Erythroblast (primary cell): ENCODE measurements at regions not wholly inside any gene's neighbourhood (a gene's known extent, or its start where the extent isn't known, plus 50 kb on each side); places are given as distances from the start of the nearest gene placed in this dataset.
"Not testable (repeated sequence)": the region's sequence is repeated elsewhere in the genome, so short reads cannot be mapped to it uniquely, and the experiment has no call there.

ENCODE experiments used
- DNase-seq, 2 experiments: peaks; one replicate each; lab custom pipeline; 2025; lab: John Stamatoyannopoulos, UW
- GATA1 ChIP-seq: IDR thresholded peaks from 2 replicates; pipeline ENCODE4 v1.6.1; 2011; ENCODE audit warnings: low read depth, mild to moderate bottlenecking, control low read depth, low read length, moderate library complexity
- POLR2A ChIP-seq: IDR thresholded peaks from 2 replicates; pipeline ENCODE4 v1.6.1; 2011; ENCODE audit warnings: mild to moderate bottlenecking, low read length

DNA sequence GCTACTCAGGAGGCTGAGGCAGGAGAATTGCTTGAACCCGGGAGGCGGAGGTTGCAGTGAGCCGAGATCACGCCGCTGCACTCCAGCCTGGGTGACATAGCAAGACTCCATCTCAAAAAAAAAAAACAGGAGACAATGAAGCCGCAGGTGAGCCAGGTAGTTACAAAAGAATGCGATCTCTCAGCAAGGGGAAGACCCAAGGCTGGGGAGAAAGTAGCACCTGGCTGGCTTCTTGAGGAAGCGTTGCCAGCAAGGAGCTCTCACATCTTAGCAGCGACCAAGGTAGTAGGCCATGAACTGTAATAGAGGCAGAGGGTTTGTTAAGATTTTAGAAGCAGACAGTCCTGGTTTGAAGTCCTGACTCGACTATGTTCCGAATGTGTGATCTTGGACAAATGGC, 175.0 kb downstream of the AIPL1 start:
- DNase-seq = no peak
- no peak for TF ChIP-seq GATA1
- TF ChIP-seq POLR2A = no peak

DNA sequence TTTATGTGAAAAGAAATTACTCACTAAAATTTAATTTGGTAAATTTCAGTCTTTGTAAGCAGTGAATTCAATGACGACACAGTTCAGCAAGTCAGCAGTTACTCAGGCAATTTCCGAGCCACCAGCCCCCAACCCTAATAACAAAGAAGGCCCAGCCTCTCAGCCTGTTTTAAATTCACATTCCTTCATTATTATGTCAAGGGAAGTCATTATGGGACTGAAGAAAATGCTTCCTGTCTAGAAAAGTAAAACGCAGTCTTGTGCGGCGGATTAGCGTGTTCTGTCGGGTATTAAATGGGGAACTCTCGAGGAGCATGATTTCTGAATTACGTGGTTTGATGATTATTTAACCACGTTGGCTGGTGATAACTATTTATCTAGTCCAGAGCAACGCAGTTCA, 177.6 kb downstream of the AIPL1 start:
- no peak for DNase-seq
- TF ChIP-seq POLR2A (no peak), GATA1 (no peak)

DNA sequence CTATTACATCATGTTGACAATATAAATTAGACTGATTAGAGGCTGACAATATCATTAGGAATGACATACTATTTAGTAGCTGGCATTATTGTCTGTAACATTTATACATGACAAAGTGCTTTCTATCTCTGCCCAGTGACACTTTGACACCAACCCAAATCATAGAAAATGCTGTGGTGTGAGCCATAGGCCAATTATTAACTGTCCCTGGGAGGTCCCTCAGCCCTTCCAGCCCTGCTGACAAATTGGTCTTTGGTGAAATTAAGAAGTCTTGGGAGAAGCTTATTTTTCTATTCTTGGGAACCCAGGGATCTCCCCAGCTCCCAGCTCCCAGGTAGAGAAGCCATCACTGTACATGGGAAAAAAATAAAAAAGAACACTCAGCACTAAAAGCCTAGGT, 179.6 kb downstream of the AIPL1 start:
- no peak for DNase-seq
- TF ChIP-seq GATA1 (no peak), POLR2A (no peak)

DNA sequence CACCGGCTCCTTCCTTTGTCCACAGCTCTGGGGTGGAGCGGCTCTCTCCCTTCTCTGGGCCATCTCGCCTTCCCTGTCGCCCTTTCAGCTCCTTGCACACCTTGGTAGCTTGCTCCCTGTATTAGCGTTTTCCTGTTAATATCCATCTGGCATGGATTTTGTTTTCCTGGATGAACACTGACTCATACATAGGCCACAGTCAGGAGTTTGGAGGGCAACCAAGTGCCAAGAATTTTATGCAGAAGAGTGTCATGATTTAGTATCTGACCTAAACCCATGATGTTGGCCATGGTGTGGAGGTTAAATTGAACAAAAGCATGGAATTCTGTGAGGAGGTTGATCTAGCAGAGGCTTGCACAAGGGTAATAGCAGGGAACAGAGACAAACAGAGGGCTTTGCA, 180.9 kb downstream of the AIPL1 start:
- no peak for DNase-seq
- TF ChIP-seq POLR2A (no peak), GATA1 (no peak)

DNA sequence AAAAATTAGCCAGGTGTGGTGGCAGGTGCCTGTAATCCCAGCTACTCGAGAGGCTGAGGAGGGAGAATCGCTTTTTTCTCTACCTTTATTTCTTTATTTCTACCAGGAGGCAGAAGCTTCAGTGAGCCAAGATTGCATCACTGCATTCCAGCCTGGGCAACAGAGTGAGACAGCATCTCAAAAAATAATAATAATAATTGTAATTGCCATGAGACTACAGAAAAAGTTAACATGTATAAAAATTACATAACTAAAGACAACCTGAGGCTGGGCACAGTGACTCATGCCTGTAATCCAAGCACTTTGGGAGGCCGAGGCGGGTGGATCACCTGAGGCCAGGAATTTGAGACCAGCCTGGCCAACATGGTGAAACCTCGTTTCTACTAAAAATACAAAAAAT, 181.5 kb downstream of the WSCD1 start:
- DNase-seq = not testable (repeated sequence)

DNA sequence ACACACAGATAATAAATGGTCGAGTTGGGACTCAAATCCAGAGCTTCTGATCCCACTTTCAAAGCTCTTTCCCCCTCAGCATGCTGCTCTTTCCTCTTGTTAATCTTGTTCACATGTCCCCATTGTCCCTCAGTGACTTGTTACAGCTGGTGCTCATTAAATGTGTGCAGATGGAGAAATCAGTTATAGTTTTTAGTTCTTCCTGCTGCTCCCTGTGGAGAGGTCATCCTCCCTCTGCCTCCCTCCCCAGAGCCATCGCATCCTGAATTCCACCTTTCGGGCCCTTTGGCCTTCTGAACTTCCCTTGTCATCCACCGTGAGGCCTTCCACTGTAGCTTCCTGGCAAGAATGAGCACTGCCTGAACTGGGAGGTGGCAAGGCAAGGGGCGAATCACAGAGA, 179.6 kb downstream of the WSCD1 start:
- no peak for TF ChIP-seq GATA1
- no peak for TF ChIP-seq POLR2A
- DNase-seq = no peak

DNA sequence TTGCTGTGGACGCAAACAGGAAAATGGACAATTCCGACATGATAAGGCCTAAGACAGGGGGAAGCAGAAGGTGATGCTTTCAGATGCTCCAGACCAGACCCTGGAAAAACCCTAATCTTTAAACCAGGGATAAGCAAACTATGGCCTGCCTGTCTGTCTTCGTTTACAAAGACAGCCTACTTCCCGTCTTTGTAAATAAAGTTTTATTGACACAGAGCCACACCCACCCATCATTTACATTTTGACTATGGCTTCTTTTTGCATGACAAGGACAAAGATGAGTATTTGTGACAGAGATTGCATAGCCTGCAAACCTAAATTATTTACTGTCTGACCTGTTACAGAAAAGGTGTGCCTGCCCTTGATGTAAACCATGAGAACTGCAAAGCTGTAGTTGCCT, 177.9 kb downstream of the WSCD1 start:
- no peak for TF ChIP-seq POLR2A
- TF ChIP-seq GATA1 = no peak
- no peak for DNase-seq

DNA sequence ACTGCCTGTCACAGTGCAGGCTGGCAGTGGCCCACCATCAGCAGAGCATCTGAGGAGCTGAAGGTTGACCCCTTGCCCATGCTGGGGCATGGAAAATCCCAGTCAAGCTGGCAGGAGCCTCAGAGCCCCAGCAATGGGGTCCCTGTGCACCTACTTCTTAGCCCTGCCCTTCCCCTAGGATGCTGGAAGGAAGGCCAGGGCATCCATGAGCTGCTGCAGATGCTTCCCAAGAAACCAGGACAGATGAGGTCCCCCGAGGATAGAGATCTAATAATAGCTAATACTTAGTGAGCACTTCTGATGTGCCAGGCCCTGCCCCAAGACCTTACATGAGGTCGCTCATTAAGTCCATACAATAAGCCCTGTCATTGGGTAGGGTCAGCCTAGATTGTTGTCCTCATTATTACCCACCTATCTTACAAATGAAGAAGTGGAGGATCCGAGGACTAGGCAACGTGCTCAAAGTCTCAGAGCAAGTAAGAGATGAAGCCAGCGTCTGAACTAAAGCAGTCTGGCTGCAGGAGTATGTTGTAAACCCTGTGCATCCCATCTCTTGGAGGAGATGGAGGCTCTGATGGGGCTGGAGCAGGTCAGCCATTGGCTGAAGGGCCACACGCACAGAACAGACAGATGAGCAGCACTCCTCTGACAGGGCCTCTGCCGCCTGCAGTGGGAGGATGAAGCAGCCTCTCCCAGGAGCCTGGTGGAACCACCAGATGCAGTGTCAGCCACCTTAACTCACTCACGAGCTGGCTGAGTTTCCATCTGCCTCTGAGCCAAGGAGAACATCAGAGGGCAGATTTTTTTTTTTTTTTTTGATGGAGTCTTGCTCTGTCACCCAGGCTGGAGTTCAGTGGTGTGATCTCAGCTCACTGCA, 175.4 kb downstream of the WSCD1 start:
- TF ChIP-seq GATA1 (no peak), POLR2A (no peak)
- DNase-seq = no peak

DNA sequence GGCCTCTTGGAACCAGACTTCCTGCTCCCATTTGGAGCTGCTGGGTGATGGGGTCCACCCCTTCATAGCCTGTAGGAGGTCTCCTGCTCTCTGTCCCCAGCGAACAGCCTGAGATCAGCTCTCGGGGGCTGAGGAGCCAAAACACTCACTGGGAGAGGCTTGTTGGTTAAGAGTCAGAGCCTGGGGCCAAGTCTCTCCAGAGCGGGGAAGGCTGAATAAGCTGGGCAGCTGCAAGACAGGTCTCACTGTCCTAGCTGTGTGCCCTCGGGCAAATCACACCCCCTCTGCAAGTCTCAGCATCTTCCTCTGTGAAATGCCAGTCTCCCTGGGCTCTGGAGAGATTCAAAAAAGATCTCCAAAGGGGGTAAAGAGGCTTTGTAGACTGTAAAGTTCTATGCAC, 174.6 kb downstream of the WSCD1 start:
- no peak for DNase-seq
- TF ChIP-seq GATA1 (no peak), POLR2A (no peak)

DNA sequence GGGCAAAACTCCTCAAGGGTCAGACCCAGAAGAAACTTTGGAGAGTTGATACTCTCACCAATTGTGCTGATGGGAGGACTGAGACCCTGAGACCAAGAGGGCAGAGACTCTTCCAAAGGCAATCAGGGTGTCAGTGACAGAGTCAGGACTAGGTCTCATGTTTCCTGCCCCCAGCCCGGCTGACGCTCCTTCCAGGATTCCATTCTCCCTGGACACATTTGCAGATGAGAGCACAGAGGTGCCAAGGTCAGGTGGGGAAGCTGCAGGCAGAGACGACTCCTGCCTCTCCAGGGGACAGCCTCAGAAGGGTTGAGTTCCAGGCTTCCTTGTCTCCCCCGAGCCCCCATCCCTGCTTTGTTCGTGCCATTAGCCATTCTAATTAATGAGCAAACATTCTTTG, 174.1 kb downstream of the WSCD1 start:
- DNase-seq = no peak
- TF ChIP-seq GATA1 = no peak
- TF ChIP-seq POLR2A = no peak

DNA sequence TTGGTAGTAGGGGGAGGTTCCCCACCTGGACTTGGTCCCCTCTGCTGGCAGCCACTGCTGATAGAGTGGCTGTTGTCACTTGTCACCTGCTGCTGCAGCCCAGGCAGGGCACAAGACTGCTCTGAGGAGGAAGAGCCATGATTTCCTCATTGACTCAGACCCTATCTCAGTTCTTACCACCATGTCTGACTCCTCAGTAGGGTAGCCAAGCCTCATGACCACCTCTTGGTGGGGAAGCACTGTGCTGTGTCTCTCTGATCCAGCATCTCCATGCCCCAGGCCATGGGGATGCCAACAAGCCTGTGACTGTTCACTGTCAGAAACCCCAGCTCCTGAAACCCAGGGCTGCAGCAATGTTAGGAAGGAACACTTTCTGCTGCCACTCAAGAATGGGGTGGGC, 173.0 kb downstream of the WSCD1 start:
- no peak for DNase-seq
- TF ChIP-seq GATA1 = no peak
- TF ChIP-seq POLR2A = no peak

DNA sequence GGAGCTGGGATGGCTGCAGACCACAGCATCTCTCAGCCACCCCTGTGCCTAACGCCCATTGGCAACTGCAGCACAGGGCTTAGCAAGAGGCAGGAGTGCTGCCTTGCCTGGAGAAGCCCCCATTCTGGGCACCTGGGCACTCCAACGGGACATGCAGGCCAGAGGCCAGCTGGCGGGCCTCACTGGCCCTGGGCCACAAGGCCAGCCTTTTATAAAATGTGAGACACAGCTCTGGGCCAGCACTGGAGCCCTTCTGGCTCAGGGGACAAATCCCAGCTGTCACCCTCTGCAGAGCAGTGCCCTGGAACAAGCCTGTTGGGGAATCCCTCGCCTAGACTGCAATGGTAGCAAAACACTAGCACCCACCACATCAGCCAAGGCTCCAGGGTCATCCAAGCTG, 171.8 kb downstream of the WSCD1 start:
- no peak for TF ChIP-seq GATA1
- no peak for TF ChIP-seq POLR2A
- no peak for DNase-seq

DNA sequence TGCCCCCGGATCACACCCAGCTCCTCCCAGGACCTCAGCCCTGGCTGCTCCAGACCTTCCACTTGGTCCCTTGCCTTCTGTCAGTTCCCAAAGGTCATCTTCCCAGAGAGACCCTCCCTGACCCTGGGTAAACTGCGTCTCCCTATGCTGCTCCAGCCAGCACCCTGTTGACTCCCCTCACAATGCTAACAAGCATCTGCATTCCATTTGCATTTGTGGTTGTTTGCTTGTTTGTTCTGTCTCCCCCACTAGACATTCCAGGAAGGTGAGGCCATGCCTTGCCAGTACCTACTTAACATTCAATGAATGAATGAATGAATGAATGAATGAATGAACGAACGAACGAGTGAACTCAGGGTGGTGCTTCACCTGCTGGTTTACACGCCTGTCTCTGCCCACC, 171.2 kb downstream of the WSCD1 start:
- TF ChIP-seq POLR2A (no peak), GATA1 (no peak)
- DNase-seq = no peak

DNA sequence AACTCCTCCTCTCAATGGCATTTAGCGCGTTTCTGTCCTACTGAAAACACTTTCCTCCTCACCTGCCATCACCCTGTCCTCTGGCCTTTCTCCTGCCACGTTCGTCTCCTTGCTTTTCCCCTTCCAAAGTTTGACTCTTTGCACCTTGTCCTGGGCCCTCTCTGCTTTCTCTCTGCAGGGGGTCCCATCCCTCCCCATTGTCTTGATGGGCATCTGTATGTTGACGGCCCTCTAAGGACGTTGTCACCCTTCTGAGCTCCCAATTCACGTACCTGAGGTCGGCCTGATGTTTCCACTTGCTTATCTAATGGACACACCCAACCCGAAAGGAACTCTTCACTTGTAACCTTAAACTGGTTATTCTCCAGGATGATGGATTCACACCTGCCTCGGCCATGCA, 170.4 kb downstream of the WSCD1 start:
- DNase-seq = no peak

DNA sequence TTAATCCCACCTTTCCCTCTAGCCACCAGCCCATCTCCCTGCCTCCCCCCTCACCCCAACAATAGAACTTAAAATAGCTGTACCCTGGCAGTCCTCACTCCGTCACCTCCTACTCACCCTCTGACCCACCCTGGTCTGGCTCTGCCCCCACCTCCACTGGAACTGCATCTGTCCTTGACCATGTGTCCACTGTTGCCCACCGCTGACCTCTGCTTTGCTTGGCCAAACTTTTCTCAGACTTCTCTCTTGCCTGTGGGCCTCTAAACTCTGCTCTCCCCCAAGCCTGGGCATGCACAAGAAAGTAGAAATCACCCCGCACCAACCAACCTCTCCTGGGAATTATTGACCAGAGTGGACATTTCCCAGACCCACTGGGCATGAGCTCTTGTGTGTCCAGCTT, 169.8 kb downstream of the WSCD1 start:
- DNase-seq = no peak
- TF ChIP-seq POLR2A = no peak
- TF ChIP-seq GATA1 = no peak

More for the DNA sequence above, 170.4 kb downstream of the WSCD1 start:
- TF ChIP-seq GATA1 (no peak), POLR2A (no peak)
